IPS DF 6.9 (cell line): ENCODE measurements at regions not wholly inside any gene's neighbourhood (a gene's known extent, or its start where the extent isn't known, plus 50 kb on each side); places are given as distances from the start of the nearest gene placed in this dataset.

Experiments
- DNase-seq: peaks from one replicate; pipeline ENCODE4 v3.0.0-alpha.2; 2013; ENCODE audit warnings: low read depth, low spot score
- H3K27ac ChIP-seq: one replicate; pipeline ENCODE4 v1.5.1; 2013; ENCODE audit warnings: low read length, control low read depth
- H3K27me3 ChIP-seq: 2 replicates; pipeline ENCODE4 v1.6.1; 2013; ENCODE audit warnings: mild to moderate bottlenecking, low read length; ENCODE audit not compliant: control insufficient read depth, insufficient read depth
- H3K36me3 ChIP-seq: 2 replicates; pipeline ENCODE4 v1.6.1; 2013; ENCODE audit warnings: low read length; ENCODE audit not compliant: control insufficient read depth, insufficient read depth
- H3K4me1 ChIP-seq: 2 replicates; pipeline ENCODE4 v1.6.1; 2013; ENCODE audit warnings: low read length; ENCODE audit not compliant: control insufficient read depth, insufficient read depth
- H3K4me3 ChIP-seq: 2 replicates; pipeline ENCODE4 v1.5.1; 2013; ENCODE audit warnings: mild to moderate bottlenecking, low read length
- H3K9me3 ChIP-seq: 2 replicates; pipeline ENCODE4 v1.6.1; 2013; ENCODE audit warnings: low read length, inconsistent platforms; ENCODE audit not compliant: control insufficient read depth, insufficient read depth
- WGBS: extraction: QIAGEN DNeasy Blood & Tissue Kit; methylation state at CpG from one replicate; pipeline ENCODE4 v1.1.7; 2013; ENCODE audit warnings: mixed read lengths, missing lambda C conversion rate; ENCODE audit not compliant: insufficient read length, insufficient coverage; 5-methylcytosine and 5-hydroxymethylcytosine counted together

GRCh38 chr11:41849250-41849649 is 389.8 kb upstream of the LRRC4C start:
- DNase-seq: no peak
- Histone ChIP-seq H3K36me3 (no peaks in the 10 kb centered on the region), H3K27me3 (no peaks in the 10 kb centered on the region), H3K9me3 (no peaks in the 10 kb centered on the region), H3K4me1 (no peaks in the 10 kb centered on the region), H3K27ac (no peak overlapping the region), H3K4me3 (no peak overlapping the region)
- WGBS: no CpG with 5 or more reads among the region's 1 CpG

GRCh38 chr11:41851743-41852142 is 392.3 kb upstream of the LRRC4C start:
- no peak for DNase-seq
- no peak overlapping the region for H3K4me3 ChIP-seq
- no peaks in the 10 kb centered on the region for H3K27me3 ChIP-seq
- H3K9me3 ChIP-seq: no peaks in the 10 kb centered on the region
- no peaks in the 10 kb centered on the region for H3K4me1 ChIP-seq
- H3K36me3 ChIP-seq: no peaks in the 10 kb centered on the region
- no peak overlapping the region for H3K27ac ChIP-seq

GRCh38 chr11:41861838-41862237 is 402.4 kb upstream of the LRRC4C start:
- Histone ChIP-seq H3K4me3 (no peak overlapping the region), H3K27me3 (no peaks in the 10 kb centered on the region), H3K27ac (no peak overlapping the region), H3K36me3 (no peaks in the 10 kb centered on the region), H3K4me1 (no peaks in the 10 kb centered on the region), H3K9me3 (no peaks in the 10 kb centered on the region)
- no peak for DNase-seq
- no CpG with 5 or more reads among the region's 1 CpG for WGBS

DNA sequence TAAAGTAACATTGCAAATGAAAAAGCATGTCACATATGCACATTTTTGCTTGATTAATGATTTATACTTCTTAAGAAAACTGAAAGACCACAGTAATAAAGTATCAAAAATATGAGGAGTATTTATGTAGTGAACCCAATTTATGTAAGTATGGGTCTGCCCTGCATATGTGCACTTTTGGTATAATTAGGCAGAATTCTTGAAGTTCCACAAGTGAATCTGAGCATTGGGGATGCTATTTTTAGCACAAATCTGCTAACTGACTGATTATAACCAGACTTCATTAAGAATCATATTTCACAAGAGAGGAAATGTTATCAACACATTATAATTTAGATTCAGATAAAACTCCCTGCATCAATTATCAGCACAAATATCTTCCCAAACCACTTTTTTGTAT is 407.1 kb upstream of the LRRC4C start:
- H3K4me3 ChIP-seq: no peak overlapping the region
- no peak for DNase-seq
- H3K9me3 ChIP-seq: no peaks in the 10 kb centered on the region
- no peaks in the 10 kb centered on the region for H3K36me3 ChIP-seq
- no peaks in the 10 kb centered on the region for H3K4me1 ChIP-seq
- H3K27me3 ChIP-seq: no peaks in the 10 kb centered on the region
- no peak overlapping the region for H3K27ac ChIP-seq

DNA sequence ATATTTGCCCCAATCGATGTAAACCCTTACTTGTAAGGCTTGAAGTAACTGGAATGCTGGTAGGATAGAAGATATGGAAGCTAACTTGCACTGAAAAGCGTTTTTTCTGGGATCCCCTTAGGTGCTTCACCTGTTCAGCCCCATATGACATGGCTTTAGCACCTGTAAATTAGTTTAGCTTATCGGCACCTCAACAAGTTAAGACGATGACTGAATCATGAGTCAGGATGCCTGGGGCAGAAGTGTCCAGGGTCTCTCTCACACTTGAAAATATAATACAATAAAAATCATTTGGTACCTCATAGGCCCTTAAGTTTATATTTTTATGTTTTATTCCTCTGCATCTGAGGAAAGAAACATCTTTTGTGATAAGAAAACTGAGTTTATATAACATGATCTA is 409.2 kb upstream of the LRRC4C start:
- no peaks in the 10 kb centered on the region for H3K4me1 ChIP-seq
- H3K36me3 ChIP-seq: no peaks in the 10 kb centered on the region
- DNase-seq: no peak
- no peaks in the 10 kb centered on the region for H3K27me3 ChIP-seq
- no peaks in the 10 kb centered on the region for H3K9me3 ChIP-seq
- no peak overlapping the region for H3K4me3 ChIP-seq
- no peak overlapping the region for H3K27ac ChIP-seq
- no CpG with 5 or more reads among the region's 4 CpGs for WGBS

DNA sequence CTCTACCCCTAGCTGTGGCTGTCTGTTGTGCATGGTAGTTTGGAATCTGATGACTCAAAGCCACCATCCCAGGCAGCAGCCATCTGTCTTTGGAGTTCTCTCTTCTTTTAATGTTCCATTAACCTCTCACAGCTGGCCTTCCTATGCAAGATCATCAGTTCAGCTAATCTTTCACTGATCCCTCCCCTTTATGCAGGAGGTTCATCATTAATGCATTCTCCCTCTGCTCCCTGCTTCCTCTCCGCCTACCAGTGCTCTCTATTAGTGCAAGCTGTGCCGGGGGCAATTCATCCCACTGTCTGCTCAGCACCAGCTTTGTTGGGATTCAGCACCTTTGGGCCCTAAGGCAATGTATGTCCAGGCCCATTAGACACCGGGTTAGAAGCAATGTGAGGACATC is 413.0 kb upstream of the LRRC4C start:
- Histone ChIP-seq H3K4me1 (no peaks in the 10 kb centered on the region), H3K4me3 (no peak overlapping the region), H3K27me3 (no peaks in the 10 kb centered on the region), H3K27ac (no peak overlapping the region), H3K9me3 (no peaks in the 10 kb centered on the region), H3K36me3 (no peaks in the 10 kb centered on the region)
- WGBS: no CpG with 5 or more reads among the region's 3 CpGs
- no peak for DNase-seq

- no CpG with 5 or more reads among the region's 4 CpGs for WGBS
- H3K4me1 ChIP-seq: no peaks in the 10 kb centered on the region
- DNase-seq: no peak
- no peaks in the 10 kb centered on the region for H3K9me3 ChIP-seq
- H3K27me3 ChIP-seq: no peaks in the 10 kb centered on the region
- H3K4me3 ChIP-seq: no peak overlapping the region
- H3K27ac ChIP-seq: no peak overlapping the region
- no peaks in the 10 kb centered on the region for H3K36me3 ChIP-seq
These were observed 413.4 kb upstream of the LRRC4C start for GRCh38 chr11:41872870-41873269.

DNA sequence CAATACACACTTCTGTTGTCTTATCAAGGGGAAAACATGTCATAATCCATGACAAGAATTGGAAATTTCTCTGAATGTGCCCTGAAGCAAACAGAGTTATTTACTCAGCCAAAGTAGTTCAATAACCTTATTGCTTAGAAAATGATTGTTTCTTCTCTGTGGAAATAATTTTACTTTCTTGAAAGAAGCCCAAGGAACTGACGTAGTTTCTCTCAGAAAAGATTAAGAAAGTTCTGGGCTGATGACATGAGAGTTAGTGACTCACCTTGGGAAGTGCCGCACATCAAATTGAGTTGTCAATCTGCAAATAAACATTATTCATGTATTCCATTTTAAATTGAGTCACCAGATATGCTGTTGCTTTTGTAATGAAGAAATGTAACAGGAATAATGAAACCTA is 418.6 kb upstream of the LRRC4C start:
- H3K4me3 ChIP-seq: no peak overlapping the region
- no peak for DNase-seq
- H3K27me3 ChIP-seq: no peaks in the 10 kb centered on the region
- no peaks in the 10 kb centered on the region for H3K9me3 ChIP-seq
- no CpG with 5 or more reads among the region's 2 CpGs for whole genome bisulfite sequencing
- no peaks in the 10 kb centered on the region for H3K4me1 ChIP-seq
- H3K27ac ChIP-seq: no peak overlapping the region
- no peaks in the 10 kb centered on the region for H3K36me3 ChIP-seq

DNA sequence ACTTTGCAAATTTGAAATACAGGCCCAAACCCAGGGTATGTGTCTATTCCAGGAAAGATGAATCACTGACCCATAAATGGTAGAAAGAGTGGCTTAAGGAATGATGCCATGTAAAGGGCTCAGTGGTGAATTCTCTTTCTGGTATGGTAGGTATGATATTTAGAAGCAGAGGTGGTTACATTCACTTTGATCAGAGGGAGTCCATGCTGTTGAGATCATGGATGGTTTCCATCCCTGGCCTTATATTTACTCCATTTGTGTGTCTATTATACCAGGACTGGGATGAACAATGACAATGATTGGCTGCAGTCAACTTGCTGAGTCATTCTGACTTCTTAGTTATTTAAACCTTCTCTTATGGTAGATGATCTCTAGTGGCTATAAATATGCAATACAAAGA is 419.8 kb upstream of the LRRC4C start:
- no peaks in the 10 kb centered on the region for H3K27me3 ChIP-seq
- no peaks in the 10 kb centered on the region for H3K9me3 ChIP-seq
- DNase-seq: no peak
- H3K27ac ChIP-seq: no peak overlapping the region
- H3K4me1 ChIP-seq: no peaks in the 10 kb centered on the region
- H3K36me3 ChIP-seq: no peaks in the 10 kb centered on the region
- H3K4me3 ChIP-seq: no peak overlapping the region

- no peak overlapping the region for H3K4me3 ChIP-seq
- H3K4me1 ChIP-seq: no peaks in the 10 kb centered on the region
- H3K9me3 ChIP-seq: no peaks in the 10 kb centered on the region
- no peaks in the 10 kb centered on the region for H3K36me3 ChIP-seq
- H3K27ac ChIP-seq: no peak overlapping the region
- no peak for DNase-seq
- no peaks in the 10 kb centered on the region for H3K27me3 ChIP-seq
These were observed 435.6 kb upstream of the LRRC4C start for GRCh38 chr11:41895081-41895480.

DNA sequence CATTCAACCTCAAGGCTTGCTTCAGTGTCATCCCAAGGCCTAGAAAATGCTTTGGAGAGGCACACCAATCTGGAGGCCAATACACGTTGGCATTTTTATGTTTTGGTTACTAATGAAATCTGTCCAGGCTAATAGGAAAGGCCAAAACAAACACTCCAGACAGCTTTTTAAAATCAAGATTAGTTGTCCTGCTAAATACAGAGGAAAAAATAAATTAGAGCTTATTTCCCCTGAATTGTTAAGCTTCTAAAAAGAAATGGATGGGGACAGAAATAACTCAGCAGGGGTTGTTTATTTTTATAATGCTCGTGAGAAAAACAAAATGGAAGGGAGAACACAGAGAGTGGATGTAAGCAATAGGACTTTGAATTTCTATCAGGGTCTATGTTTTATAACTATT is 438.5 kb upstream of the LRRC4C start:
- no peak overlapping the region for H3K4me3 ChIP-seq
- H3K27me3 ChIP-seq: no peaks in the 10 kb centered on the region
- no peaks in the 10 kb centered on the region for H3K9me3 ChIP-seq
- H3K4me1 ChIP-seq: no peaks in the 10 kb centered on the region
- no peak for DNase-seq
- H3K36me3 ChIP-seq: no peaks in the 10 kb centered on the region
- no CpG with 5 or more reads among the region's 2 CpGs for WGBS
- no peak overlapping the region for H3K27ac ChIP-seq

DNA sequence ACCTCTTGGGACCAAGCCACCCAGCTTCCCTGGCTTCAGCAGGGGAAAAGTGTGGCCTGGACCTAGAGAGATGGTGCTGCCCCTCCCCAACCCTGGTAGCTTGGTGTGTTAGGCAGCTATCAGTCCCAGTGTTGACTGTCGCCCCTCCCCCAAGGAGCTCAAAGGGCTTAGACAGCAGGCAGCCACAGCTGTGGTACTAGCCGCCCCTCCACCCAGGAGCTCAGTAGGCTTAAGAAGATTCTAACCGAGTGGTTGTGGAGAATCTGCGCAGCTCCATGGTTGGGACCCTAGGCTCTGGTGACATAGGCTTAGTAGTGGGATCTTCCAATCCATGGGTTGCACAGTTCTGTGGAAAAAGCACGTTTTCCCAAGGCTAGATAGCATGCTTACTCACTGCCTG is 458.4 kb upstream of the LRRC4C start:
- Histone ChIP-seq H3K4me3 (no peak overlapping the region), H3K36me3 (no peaks in the 10 kb centered on the region), H3K4me1 (no peaks in the 10 kb centered on the region), H3K9me3 (no peaks in the 10 kb centered on the region), H3K27me3 (no peaks in the 10 kb centered on the region), H3K27ac (no peak overlapping the region)
- DNase-seq: no peak
- no CpG with 5 or more reads among the region's 5 CpGs for WGBS
